ENCODE measurements at regions not wholly inside any gene's neighbourhood (a gene's known extent, or its start where the extent isn't known, plus 50 kb on each side); places are given as distances from the start of the nearest gene placed in this dataset.
"Not testable (repeated sequence)": the region's sequence is repeated elsewhere in the genome, so short reads cannot be mapped to it uniquely, and the experiment has no call there.

GRCh38 chr7:9621306-9621902, 1188.0 kb downstream of the NXPH1 start:
- not testable (repeated sequence) for TF ChIP-seq CTCF, POLR2A (IDR thresholded peaks at IDR 0.05)

All from upper lobe of left lung (tissue), 4 donors.